H1 (cell line): ENCODE measurements at regions not wholly inside any gene's neighbourhood (a gene's known extent, or its start where the extent isn't known, plus 50 kb on each side); places are given as distances from the start of the nearest gene placed in this dataset.

Experiments used
- CTCF ChIA-PET: fragments of 300-600 bp; sonication (Branson Sonifier 250); formaldehyde crosslinking; loops from one replicate; lab custom pipeline; 2021; ENCODE audit not compliant: partially characterized antibody; lab: Charles Lee
- POLR2A ChIA-PET: fragments of 300-600 bp; sonication (Branson Sonifier 250); formaldehyde crosslinking; loops from one replicate; lab custom pipeline; 2021; ENCODE audit warnings: inconsistent platforms; ENCODE audit not compliant: partially characterized antibody; lab: Charles Lee
- DNase-seq, 2 experiments: peaks; one replicate each; pipeline versions ENCODE4 v3.0.0 to v3.0.0-alpha.2; 2010 to 2022; ENCODE audit warnings: low spot score in 2 of 2, low read depth in 1 of 2, mixed read lengths in 1 of 2
- FAIRE-seq: peaks from 2 replicates; lab custom pipeline; 2011; peaks lifted over from hg19 to GRCh38; lab: Jason Lieb, UNC
- H2AFZ ChIP-seq: 2 replicates; pipeline ENCODE4 v1.8.1; 2012; ENCODE audit warnings: low read length, inconsistent platforms
- H2AK5ac ChIP-seq: 2 replicates; pipeline ENCODE4 v1.6.1; 2013; ENCODE audit warnings: low read depth, low read length
- H2BK120ac ChIP-seq: replicated peaks from 2 replicates; pipeline ENCODE3; 2013; ENCODE audit warnings: low read depth, low read length, inconsistent platforms
- H2BK12ac ChIP-seq: 2 replicates; pipeline ENCODE4 v1.6.1; 2013; ENCODE audit warnings: low read depth, low read length
- H2BK15ac ChIP-seq: 2 replicates; pipeline ENCODE4 v1.6.1; 2013; ENCODE audit warnings: low read length
- H2BK20ac ChIP-seq: 2 replicates; pipeline ENCODE4 v1.6.1; 2013; ENCODE audit warnings: low read length
- H2BK5ac ChIP-seq: 2 replicates; pipeline ENCODE4 v1.6.1; 2013; ENCODE audit warnings: low read depth, low read length
- H3K14ac ChIP-seq: 2 replicates; pipeline ENCODE4 v1.6.1; 2013; ENCODE audit warnings: inconsistent platforms; ENCODE audit not compliant: insufficient read length
- H3K18ac ChIP-seq: 2 replicates; pipeline ENCODE4 v1.6.1; 2013; ENCODE audit warnings: low read length; ENCODE audit errors: extremely low read depth
- H3K23ac ChIP-seq: 2 replicates; pipeline ENCODE4 v1.6.1; 2013; ENCODE audit warnings: inconsistent platforms; ENCODE audit not compliant: insufficient read length
- H3K23me2 ChIP-seq: 2 replicates; pipeline ENCODE4 v1.6.1; 2013; ENCODE audit warnings: low read depth, low read length
- H3K27ac ChIP-seq: 2 replicates; pipeline ENCODE4 v1.6.1; 2011; ENCODE audit warnings: low read depth, low read length, inconsistent platforms
- H3K27me3 ChIP-seq, 4 experiments: replicated peaks in 1 of 4; 1 replicate in 1 of 4; 2 replicates in 3 of 4; pipeline versions ENCODE4 v1.6.1 to v1.8.1; 2011 to 2013; ENCODE audit warnings: low read length in 3 of 4, mild to moderate bottlenecking in 3 of 4, inconsistent platforms in 2 of 4, mixed read lengths in 2 of 4, moderate library complexity in 1 of 4; ENCODE audit not compliant: control insufficient read depth in 3 of 4, insufficient read depth in 3 of 4; ENCODE audit errors: extremely low read depth in 1 of 4
- H3K36me3 ChIP-seq, 4 experiments: 2 replicates each; pipeline versions ENCODE4 v1.6.1 to v1.8.1; 2011 to 2013; ENCODE audit warnings: mild to moderate bottlenecking in 4 of 4, low read length in 3 of 4, moderate library complexity in 2 of 4, control low read depth in 1 of 4, inconsistent platforms in 1 of 4; ENCODE audit not compliant: insufficient read depth in 4 of 4, control insufficient read depth in 2 of 4
- H3K4ac ChIP-seq: replicated peaks from 2 replicates; pipeline ENCODE3; 2013; ENCODE audit warnings: low read length, low read depth, mixed read lengths, inconsistent platforms; ENCODE audit not compliant: insufficient read length
- H3K4me1 ChIP-seq, 4 experiments: replicated peaks in 1 of 4; 1 replicate in 1 of 4; 2 replicates in 3 of 4; pipeline versions ENCODE4 v1.6.1 to v1.8.1; 2011 to 2013; ENCODE audit warnings: low read length in 3 of 4, inconsistent platforms in 2 of 4, mixed read lengths in 1 of 4; ENCODE audit not compliant: insufficient read depth in 4 of 4, control insufficient read depth in 3 of 4
- H3K4me2 ChIP-seq, 2 experiments: 2 replicates each; pipeline versions ENCODE4 v1.6.1 to v1.8.1; 2011 to 2013; ENCODE audit warnings: low read depth in 2 of 2, low read length in 2 of 2, control low read depth in 1 of 2, inconsistent platforms in 1 of 2, mild to moderate bottlenecking in 1 of 2; ENCODE audit not compliant: insufficient read depth in 1 of 2
- H3K4me3 ChIP-seq, 4 experiments: fragments of 200-600, 300-600 bp in 1 of 4; sonication (generic), shearing (Covaris generic), sonication (Bioruptor Twin) in 1 of 4; 2 replicates each; pipeline versions ENCODE4 v1.5.1 to v1.8.1; 2011 to 2016; ENCODE audit warnings: low read length in 4 of 4, low read depth in 3 of 4, control low read depth in 2 of 4, inconsistent platforms in 2 of 4, mild to moderate bottlenecking in 2 of 4, mixed read lengths in 1 of 4, moderate library complexity in 1 of 4; ENCODE audit not compliant: insufficient read depth in 2 of 4; ENCODE audit errors: extremely low read depth in 1 of 4
- H3K56ac ChIP-seq: replicated peaks from 2 replicates; pipeline ENCODE3; 2013; ENCODE audit warnings: low read depth, mild to moderate bottlenecking, mixed read lengths, low read length, inconsistent platforms; ENCODE audit not compliant: insufficient read length
- H3K79me1 ChIP-seq: 2 replicates; pipeline ENCODE4 v1.6.1; 2013; ENCODE audit warnings: low read depth, low read length, control low read depth
- H3K79me2 ChIP-seq, 2 experiments: 2 replicates each; pipeline versions ENCODE4 v1.6.1 to v1.8.1; 2012 to 2013; ENCODE audit warnings: low read length in 2 of 2, mild to moderate bottlenecking in 2 of 2, inconsistent platforms in 1 of 2; ENCODE audit not compliant: insufficient read depth in 2 of 2, control insufficient read depth in 1 of 2
- H3K9ac ChIP-seq, 4 experiments: replicated peaks in 1 of 4; 1 replicate in 1 of 4; 2 replicates in 3 of 4; pipeline versions ENCODE4 v1.6.1 to v1.8.1; 2011 to 2013; ENCODE audit warnings: low read depth in 3 of 4, low read length in 3 of 4, control low read depth in 2 of 4, mild to moderate bottlenecking in 2 of 4, moderate library complexity in 2 of 4, inconsistent platforms in 1 of 4; ENCODE audit errors: extremely low read depth in 1 of 4
- H3K9me3 ChIP-seq, 2 experiments: 2 replicates each; pipeline versions ENCODE4 v1.6.1 to v1.8.1; 2012 to 2013; ENCODE audit warnings: mild to moderate bottlenecking in 2 of 2, moderate library complexity in 2 of 2, control low read depth in 1 of 2, inconsistent platforms in 1 of 2, low read depth in 1 of 2, low read length in 1 of 2, mixed read lengths in 1 of 2; ENCODE audit not compliant: insufficient read depth in 2 of 2
- H4K20me1 ChIP-seq, 2 experiments: replicated peaks in 1 of 2; 2 replicates each; pipeline versions ENCODE3 to v1.8.1; 2011 to 2013; ENCODE audit warnings: inconsistent platforms in 2 of 2, low read length in 2 of 2, mild to moderate bottlenecking in 1 of 2; ENCODE audit not compliant: insufficient read depth in 2 of 2, control insufficient read depth in 1 of 2
- H4K5ac ChIP-seq: 2 replicates; pipeline ENCODE4 v1.6.1; 2013; ENCODE audit warnings: low read length, low read depth, mixed read lengths, inconsistent platforms; ENCODE audit not compliant: insufficient read length
- H4K8ac ChIP-seq: 2 replicates; pipeline ENCODE4 v1.8.0; 2013; ENCODE audit warnings: mild to moderate bottlenecking, moderate library complexity, low read length, inconsistent platforms; ENCODE audit not compliant: insufficient read depth; ENCODE audit errors: extremely low read depth
- H4K91ac ChIP-seq: replicated peaks from 2 replicates; pipeline ENCODE3; 2013; ENCODE audit warnings: low read length, mixed read lengths, inconsistent platforms; ENCODE audit not compliant: insufficient read length
- POU5F1 ChIP-seq: IDR thresholded peaks from 2 replicates; pipeline ENCODE4 v1.6.1; 2011; ENCODE audit warnings: low read depth, mild to moderate bottlenecking, low read length, moderate library complexity
- WGBS, 2 experiments: shearing (Covaris generic) in 1 of 2; methylation state at CpG; one replicate each; pipeline versions ENCODE4 v1.1.6 to v1.1.7; 2013 to 2015; ENCODE audit warnings: low lambda C conversion rate in 2 of 2, mixed read lengths in 2 of 2, inconsistent platforms in 1 of 2, low coverage in 1 of 2, missing lambda C conversion rate in 1 of 2; ENCODE audit not compliant: insufficient replicate concordance in 2 of 2, insufficient coverage in 1 of 2, insufficient read length in 1 of 2; ENCODE audit errors: extremely low coverage in 1 of 2, missing lambda C conversion rate in 1 of 2; 5-methylcytosine and 5-hydroxymethylcytosine counted together

DNA sequence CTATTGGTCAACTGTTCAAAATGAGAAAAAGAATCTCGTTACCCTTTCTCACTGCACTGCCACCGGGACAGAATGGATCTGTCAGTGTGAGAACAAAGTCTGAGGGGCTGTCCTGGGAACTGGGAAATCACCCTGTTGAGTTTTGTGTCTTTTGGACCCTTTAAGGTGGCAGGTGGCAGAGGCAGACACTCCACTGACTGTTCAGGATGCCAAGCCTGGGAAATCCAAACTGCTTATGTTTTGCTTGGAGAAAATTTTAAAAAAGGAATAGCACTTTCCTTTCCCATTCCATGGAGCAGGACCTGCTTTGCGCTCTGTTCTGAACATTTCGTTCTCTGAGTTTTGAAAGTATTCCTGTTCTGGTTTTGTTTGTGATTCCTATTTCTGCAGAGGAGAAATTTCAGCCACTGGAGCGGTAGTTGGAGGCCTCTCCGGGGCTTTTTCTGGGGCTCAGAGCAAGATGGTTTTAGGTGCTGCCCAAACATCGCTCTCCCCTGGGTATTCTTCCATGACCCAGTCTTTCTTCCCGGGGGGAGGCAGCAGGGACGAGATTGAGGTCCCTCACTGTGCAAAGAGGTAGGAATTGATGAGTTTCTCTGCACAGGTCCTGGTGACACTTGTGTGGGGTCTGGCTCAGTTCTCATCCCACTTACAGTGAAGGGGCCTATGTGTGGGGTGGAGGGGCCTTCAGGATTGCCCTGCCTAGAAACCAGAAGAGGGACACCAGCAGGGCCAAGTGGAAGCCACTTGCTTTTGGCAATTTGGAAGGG is 138.5 kb upstream of the SYT13 start:
- no peak for TF ChIP-seq POU5F1
- no peak overlapping the region for H3K27ac ChIP-seq
- H2AK5ac ChIP-seq = no peak overlapping the region
- peaks cover 5% of the 10 kb centered on the region; the same call in 1 of the 2 replicates for H3K23me2 ChIP-seq
- no peak overlapping the region for H3K56ac ChIP-seq
- H3K4me2 ChIP-seq = no peak overlapping the region
- H3K18ac ChIP-seq = no peak overlapping the region
- H3K23ac ChIP-seq = no peak overlapping the region
- ChIA-PET POLR2A (no interaction called here), CTCF (interaction anchor here (1.1 to 1.5 kb wide), 3 partner anchors 12 to 128 kb away, joined by 3 to 8 read pairs (median 4); no protein-coding TSS in a partner anchor)
- H2BK20ac ChIP-seq = no peak overlapping the region
- H3K9ac ChIP-seq = no peak overlapping the region
- no peaks in the 10 kb centered on the region; a peak in 2 of 7 replicates for H3K4me1 ChIP-seq
- no peak overlapping the region for H2AFZ ChIP-seq
- H3K9me3 ChIP-seq = no peaks in the 10 kb centered on the region
- H4K5ac ChIP-seq = no peak overlapping the region
- no peak for FAIRE-seq
- H2BK15ac ChIP-seq = no peak overlapping the region
- H2BK12ac ChIP-seq = no peak overlapping the region
- DNase-seq = no peak
- H3K79me2 ChIP-seq = no peaks in the 10 kb centered on the region
- no peaks in the 10 kb centered on the region for H3K36me3 ChIP-seq
- no peak overlapping the region for H4K91ac ChIP-seq
- no peaks in the 10 kb centered on the region for H3K27me3 ChIP-seq
- no peaks in the 10 kb centered on the region for H3K79me1 ChIP-seq
- H3K4ac ChIP-seq = no peak overlapping the region
- H2BK5ac ChIP-seq = no peak overlapping the region
- no peaks in the 10 kb centered on the region for H4K20me1 ChIP-seq
- 88% methylated on average over 9 of the region's 9 CpGs; no CpG with 5 or more reads in 1 of the 2 experiments for WGBS, 2 experiments
- no peak overlapping the region for H3K4me3 ChIP-seq
- no peak overlapping the region for H4K8ac ChIP-seq
- no peak overlapping the region for H3K14ac ChIP-seq
- no peak overlapping the region for H2BK120ac ChIP-seq
